ENCODE measurements at regions not wholly inside any gene's neighbourhood (a gene's known extent, or its start where the extent isn't known, plus 50 kb on each side); places are given as distances from the start of the nearest gene placed in this dataset.
"Not testable (repeated sequence)": the region's sequence is repeated elsewhere in the genome, so short reads cannot be mapped to it uniquely, and the experiment has no call there.

DNA sequence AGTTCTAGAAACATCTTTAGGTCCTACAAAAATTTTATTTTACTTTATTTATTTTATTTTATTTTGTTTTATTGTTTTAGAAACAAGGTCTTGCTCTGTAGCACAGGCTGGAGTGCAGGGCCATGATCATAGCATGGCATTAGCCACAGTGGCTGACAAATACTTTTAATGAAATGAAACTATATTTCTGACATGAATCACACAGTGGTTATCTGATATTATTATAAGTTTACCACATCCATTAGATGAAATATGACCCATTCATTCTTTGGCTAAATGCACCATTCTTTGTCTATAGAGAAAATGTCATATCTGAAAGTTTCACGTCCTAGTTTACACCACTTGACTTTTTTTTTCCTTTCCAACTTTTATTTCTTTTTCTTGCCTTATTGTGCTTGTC, 613.4 kb upstream of the ADAMTS5 start:
- DNase-seq, result no peak

DNA sequence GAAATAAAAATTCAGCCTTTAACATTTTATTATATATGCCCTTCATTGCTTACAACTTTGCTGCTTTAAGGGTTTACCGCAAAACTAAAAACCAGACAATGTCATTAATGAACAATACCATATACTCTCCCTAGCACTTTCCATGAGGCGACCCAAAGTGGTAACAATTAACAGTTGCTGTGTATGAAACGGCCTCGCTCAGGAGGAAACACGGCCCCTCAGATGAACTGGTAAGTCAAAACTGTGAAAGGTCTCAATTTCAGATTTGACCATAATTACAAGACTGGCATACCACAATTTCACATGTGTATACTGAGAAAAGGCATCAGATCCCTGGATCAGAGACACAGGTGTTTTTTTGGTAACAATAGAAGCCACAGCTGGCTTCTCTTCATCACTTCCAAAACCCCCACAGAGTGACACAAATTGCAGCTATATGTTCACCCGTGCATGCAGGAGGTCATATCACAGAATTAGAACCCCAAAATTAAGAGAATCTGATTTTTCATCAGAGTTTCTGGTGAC, 611.9 kb upstream of the ADAMTS5 start:
- no peak for DNase-seq

DNA sequence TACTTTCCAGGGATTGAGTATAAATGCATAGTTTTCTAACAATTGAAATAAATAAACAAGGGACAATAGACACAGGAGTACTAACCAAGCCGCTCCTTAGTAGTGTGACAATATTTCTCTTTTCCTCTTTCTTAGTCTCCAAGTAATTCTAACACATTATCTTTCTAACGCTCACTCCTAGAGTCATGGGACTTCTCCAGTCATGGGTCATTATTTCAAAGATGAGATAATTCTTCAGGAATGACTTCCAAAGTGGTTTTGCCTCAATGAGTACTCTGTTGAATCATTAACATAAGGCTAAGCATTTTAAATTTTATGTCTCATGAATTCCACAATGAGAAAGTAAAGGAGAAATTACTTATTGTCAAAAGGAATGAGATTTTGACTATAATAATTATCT, 605.8 kb upstream of the ADAMTS5 start:
- DNase-seq, result no peak

DNA sequence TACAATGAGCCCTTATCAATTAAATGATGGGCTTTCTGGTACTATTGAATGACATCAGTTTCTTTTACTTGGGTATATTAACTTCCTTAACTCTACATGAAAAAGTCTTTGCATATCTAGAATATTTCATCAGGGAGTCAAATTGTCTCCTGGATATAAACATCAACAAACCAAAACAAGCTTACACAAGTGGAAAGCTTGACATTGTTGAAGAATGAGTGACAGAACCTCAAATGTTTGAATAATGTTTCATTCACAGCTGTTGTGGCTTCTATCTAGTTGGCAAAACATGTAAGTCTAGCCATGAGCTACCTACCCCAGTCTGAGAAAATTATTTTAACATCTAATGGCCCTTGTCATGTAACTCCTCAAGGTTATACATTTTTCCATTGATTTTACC, 604.8 kb upstream of the ADAMTS5 start:
- no peak for DNase-seq

DNA sequence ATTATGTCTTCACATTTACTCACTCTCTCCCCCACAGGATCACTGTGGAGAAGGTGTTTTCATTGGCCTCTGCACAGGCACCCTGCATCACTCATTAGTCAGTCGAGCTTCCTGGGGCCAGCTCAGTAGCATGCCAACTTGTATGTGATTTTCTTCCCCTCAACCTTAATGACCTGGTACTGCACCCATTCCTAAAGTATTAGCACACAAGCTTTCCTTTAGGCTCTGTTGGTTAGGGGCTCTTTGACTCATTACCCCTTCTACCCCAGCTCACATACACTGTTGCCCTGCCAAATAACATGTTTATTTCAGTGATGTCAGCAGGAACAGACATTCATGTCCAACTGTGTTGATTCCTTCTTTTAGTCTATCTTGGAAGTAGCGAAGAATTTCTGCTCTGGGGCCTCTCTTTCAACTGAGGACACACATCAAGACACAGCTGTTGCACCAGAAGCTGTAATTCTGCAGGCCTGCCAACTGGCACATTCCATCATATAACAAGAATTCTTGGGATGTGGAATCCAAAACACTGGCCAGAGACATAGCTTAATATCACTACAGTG, 603.5 kb upstream of the ADAMTS5 start:
- DNase-seq, result no peak

DNA sequence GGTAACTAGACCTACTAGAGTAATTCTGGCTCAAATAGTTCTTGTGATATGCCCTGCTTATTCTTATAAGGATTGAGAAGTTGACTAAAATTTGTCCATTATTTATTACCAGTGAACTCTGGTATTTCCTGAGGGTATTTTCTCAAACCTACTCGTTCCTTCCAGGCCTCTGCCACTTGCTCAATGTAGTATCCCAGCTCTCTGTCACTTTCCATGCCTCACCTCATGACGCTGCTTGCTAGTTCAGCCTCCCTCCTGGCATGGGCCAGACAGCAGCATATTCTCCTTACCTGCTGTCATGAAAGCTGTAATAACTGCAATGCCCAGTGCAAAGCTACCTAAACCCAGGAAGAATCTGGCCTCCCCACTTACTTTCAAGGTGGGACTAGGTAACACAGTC, 602.9 kb upstream of the ADAMTS5 start:
- DNase-seq, result no peak

DNA sequence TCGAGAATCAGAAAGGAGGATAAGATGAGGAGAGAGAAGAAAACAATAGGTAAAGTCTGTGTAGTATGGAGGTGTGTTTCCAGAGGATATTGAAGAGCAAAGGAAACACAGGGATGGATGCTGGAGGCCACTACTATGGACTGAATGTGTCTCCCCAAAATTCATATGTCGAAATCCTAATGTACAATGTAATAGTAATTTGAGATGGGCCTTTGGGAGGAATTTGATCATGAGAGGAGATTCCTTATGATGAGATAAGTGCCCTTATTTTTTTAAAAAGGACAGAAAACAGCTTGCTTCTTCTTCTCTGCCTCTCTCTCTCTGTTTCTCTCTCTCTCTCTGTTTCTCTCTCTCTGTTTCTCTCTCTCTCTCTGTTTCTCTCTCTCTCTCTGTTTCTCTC, 602.2 kb upstream of the ADAMTS5 start:
- no peak for DNase-seq

DNA sequence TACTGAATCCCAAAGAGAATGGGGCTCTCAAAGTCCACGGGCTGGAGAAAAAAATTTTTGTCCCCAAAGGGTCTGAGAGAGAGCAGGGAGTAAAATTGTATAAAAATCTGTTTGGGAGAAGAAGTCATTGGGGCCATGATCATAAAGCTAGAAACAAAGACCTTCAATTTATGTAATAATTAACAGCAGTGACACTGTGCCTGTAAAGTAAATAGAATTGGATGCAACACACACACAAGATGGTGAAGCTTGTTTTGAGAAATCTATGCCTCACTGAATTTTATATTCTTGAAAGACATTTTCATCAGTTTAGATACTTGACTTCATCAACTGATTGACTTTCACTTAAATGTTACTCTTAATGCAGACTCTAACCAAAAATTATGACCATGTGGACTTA, 600.5 kb upstream of the ADAMTS5 start:
- DNase-seq, result no peak

DNA sequence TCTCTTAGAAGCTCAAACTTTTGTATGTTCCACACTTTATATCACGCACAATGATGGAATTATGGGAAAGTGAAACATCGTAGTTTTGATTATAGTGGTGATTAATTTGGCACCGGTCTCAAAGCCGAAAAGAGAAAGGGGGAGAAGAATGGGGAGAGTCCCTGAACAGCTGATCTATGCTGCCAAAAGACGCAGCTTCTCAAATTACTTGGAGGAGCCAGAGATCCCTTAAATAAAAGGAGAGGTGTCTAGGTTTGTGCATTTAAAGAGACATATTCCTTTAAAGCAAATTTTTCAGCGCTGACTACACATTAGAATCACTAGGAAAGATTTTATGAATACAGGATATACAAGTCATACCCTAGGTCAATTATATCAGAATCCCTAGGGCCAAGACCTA, 599.6 kb upstream of the ADAMTS5 start:
- DNase-seq, result no peak

DNA sequence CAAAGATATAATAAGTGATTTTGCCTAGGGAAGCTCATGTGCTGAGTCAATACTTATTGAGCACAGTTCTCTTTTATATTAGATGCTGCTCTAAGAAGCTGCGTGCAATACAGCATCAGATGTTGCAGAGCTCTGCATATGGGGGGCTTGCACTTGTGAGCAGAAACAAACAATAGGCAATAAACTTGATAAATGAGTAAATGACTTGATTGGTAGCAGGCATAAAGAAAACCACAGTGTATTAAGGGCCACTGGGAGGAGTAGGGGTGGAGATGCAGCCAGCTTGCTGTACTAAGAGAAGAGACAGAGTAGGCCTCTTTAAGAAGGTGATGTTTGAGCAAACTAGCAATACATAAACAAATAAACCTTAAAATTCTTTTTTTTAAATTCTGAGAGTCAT, 598.5 kb upstream of the ADAMTS5 start:
- DNase-seq, result no peak

DNA sequence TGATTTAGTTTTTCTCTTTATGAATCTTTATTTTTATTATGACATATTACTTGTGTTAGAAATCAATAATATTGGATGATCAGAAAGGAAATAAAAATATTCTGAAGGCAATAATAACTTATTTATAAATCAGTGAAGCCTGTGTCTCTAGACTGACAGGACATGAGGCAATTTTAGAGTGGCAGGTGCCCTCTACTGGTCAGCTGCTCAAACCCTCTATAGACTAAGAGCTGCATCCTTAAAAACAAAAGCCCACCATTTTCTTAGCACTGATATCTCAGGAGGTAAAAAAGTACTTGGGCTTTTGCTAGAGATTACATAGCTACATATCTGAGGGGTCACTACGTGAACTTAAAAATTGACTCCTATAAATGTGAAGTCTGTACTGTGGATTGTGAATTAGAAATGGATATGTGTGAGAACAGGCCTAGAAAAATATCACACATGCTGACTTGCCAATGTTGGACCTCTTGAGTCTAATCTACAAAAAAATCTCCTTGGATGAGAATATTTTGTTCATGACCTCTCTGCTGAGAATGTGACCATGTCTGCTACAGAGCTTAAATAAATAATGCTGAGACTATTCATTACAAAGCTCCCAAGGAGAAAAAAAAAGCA, 597.9 kb upstream of the ADAMTS5 start:
- DNase-seq, result peak; percentile 39 to 47

DNA sequence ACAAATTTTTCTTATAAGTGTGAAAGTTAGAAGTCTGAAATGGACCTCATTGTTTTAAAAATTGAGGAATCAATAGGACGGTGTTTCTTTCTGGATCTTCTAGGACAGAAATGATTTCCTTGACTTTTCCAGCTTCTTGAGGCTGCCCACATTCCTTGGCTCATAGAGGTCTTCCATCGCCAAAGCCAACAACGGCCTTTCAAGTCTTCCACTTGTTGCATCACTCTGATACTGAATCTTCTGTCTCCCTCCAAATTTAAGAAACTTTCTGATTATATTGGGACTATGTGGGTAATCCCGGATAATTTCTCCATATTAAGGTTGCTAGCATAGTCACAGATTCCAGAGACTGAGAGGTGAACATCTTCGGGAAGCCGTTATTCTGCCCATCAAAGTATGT, 595.4 kb upstream of the ADAMTS5 start:
- no peak for DNase-seq

DNA sequence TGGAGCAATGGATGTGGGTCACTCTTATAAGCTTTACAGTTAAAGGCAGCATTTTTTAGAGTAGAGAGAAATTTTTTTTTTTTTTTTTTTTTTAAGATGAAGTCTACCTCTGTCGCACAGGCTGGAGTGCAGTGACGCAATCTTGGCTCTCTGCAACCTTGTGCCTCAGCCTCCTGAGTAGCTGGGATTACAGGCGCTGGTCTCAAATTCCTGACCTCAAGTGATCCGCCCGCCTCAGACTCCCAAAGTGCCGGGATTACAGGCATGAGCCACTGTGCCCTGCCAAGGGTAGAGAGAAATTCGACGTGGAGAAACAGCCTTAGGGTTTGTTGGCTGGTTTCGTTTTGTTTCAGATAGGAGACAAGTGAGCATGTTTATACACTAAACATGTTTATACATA, 594.2 kb upstream of the ADAMTS5 start:
- no peak for DNase-seq

DNA sequence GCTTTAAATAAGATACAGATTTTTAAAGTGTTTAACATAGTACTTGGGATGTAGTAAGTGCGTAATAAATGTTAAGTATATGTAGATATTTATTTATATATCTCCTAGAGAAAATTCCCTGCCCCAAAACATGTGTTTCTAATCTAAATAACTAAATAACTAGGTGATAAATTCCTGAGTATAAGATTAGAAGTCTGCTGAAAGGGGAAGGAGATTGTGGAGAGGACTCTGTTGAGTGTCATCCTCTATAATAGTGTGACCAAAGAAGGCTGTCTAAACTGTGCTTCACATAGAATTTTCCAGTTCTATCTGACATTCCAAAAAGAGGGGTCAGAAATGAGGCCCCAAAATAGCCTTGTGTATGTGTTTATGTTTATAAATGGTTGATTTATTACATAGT, 590.5 kb upstream of the ADAMTS5 start:
- no peak for DNase-seq

DNA sequence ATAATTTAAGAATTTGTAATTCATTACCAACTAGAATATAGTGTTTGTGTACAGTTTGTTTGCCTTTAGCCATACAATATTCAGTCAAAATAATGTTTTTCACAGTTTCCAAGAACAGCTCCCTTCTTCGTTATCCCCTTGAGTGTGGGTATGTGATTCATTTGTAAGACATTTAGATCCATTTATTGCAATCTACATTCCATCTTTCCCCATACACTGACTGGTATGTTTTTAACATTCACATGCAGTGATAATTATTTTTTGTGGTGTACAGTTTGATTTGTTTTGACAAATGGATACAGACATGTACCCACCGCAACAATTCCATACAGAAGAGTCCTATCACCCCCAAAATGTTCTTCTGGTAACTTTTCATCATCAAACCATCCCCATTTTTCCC, 589.1 kb upstream of the ADAMTS5 start:
- DNase-seq, result no peak

DNA sequence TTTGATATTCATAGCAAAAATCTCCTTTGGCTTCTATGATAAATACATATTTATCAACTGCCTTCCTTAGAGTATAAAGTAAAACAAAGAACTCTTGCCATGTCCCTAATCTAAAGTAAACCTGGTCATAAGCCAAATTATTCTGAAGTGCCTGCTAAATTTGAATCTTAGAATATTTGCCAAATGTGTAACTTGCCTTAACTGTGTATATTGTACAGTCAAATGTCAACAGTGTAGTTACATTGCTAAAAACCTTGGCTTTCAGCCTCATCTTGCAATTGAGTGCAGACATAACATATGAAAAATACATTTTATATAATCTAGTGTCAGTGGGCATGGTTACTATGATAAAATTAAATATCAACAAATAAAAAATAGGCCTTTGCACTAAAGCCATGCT, 583.4 kb upstream of the ADAMTS5 start:
- DNase-seq, result no peak

DNA sequence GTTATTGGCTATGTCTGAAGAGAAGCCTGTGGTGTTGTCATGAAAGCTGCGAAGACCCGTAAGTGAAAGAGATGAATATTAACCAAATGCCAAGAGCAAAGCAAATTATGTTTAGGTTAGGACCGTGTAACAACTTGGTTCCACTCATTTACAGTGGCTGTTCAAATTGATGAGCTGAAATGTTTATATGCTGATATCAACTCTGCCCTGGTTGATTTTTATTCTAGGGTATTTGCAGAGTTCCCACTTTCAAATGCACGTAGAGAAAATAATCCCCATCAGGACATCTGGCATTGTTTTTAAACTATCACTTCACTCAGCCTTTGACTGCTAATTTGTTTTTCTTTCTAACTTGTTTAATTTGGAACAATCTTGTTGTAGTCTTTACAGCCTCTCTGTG, 581.6 kb upstream of the ADAMTS5 start:
- no peak for DNase-seq

DNA sequence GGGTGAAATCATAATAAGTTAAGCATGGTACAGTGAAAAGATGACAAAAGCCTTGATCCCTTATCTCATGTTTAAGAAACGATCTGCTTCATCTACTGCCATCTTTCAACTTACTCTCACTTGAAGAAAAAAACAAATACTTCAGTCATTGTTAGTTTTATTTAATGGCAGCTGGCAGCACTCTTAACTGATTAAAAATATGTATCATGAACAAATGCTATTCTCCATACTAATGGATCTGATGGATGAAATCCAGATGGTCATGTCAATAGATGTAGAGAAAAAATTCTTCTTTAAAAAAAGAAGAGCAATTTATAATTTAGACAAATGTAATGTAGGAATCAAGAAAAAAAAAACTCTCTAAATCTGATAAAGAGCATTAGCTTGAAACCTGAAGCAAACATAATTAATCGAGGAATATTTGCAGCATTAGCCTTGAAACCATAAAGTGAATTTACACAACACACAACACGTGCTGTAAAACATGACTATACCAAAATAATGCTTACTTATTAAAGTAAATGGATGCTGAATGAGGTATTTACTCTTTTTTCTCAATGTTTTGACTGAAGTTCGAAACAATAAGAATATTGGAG, 579.0 kb upstream of the ADAMTS5 start:
- no peak for DNase-seq

DNA sequence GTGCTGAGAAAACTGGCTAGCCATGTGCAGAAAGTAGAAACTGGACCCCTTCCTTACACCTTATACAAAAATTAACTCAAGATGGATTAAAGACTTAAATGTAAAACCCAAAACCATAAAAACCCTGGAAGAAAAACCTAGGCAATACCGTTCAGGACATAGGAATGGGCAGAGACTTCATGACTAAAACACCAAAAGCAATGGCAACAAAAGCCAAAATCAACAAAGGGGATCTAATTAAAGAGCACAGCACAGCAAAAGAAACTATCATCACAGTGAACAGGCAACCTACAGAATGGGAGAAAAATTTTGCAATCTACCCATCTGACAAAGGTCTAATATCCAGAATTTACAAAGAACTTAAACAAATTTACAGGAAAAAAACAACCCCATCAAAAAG, 575.2 kb upstream of the ADAMTS5 start:
- not testable (repeated sequence) for DNase-seq

DNA sequence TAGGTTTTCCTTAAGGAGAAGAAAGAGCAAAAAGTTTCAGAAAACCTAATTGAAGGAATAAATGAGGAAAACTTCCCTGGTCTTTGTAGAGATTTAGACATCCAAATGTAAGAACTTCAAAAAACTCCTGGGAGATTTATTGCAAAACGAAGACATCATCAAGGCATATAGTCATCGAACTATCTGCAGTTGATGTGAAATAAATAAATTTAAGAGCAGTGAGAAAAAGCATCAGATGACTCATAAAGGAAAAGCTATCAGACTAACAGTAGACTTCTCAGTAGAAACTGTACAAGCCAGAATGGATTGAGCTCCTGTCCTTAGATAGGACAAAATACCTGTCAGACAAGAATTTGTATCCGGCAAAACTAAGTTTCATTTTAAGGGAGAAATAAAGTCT, 569.4 kb upstream of the ADAMTS5 start:
- no peak for DNase-seq

DNA sequence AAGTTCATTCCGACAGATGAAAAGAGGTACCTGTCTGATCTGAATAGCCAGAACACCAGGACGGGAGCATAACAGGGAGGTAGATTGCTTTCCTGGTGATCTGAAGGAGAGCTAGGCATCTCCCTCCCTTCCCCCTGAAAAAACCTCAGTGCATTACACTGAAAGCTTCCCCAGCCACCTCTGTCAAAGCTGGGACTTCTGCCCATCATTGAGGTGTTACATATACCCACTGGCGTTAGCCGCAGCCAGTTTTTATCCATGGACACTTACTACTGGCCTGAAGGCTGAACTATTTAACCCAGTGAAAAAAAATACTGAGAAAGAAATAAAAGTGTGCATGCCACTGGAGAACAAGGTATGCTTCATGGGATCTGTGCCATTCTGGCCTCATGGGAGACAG, 568.3 kb upstream of the ADAMTS5 start:
- DNase-seq, result no peak

DNA sequence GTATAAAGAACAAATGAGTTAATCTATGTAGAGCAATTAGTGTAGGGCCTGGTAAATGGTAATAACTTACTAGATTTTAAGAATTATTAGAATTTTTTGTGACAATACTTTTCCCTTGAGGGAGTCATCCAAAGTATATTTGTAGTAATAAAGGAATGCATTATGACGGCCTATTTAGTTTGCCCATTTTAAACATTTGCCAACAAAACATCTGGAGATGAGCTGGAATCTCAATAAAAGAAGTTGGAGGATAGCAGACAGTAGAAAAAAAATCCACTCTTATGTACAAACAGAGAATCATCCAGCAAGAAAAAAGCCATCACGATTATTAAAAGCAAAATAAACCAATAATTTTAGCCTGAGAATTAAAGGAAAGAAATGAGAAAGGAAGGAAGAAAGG, 567.3 kb upstream of the ADAMTS5 start:
- no peak for DNase-seq

DNA sequence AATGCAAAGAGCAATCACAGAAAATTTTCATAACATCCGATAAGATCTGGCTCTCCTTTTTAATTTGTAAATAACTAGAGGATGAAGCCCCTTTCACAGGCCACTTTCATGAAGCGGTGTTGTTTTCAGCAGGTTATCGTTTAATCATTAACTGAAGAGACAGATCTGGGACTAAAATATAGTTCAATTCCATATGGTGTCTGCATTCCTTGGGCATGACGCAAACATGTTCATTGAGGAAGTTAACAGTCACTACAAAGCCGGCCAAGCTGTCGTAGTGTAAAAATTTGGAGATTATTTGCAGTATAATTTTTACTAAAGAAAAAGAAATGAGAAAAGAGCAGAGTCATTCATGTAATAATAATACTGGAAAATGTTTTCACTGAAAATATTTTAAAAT, 565.2 kb upstream of the ADAMTS5 start:
- no peak for DNase-seq

DNA sequence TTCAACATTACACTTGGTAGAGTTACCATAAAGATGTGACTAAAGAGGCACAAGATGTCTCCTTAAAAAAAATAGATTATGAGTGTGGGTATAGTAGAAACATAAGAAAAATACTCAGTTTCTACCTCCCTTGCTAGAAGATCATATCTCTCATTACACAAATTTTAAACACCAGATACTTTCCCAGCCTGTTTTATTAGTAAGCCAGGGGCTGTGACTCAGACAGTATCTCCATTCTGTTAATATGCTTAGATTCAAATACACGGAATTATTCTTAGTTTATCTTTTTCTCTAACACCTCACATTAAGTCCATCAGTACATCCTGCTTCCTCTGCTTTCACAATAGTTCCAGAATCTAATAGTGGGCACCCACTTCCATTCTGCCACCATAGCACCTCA, 561.8 kb upstream of the ADAMTS5 start:
- no peak for DNase-seq

DNA sequence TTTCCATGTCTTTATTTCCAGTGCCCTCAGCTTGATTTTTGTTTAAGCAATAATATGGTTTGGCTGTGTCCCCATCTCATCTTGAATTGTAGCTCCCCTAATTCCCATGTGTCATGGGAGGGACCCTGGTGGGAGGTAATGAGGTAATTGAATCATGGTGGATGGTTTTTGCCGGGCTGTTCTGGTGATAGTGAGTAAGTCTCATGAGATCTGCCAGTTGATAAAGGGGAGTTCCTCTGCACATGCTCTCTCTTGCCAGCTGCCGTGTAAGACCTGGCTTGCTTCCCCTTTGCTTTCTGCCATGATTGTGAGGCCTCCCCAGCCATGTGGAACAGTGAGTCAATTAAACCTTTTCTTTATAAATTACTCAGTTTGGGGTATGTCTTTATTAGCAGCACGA, 559.6 kb upstream of the ADAMTS5 start:
- DNase-seq, result no peak
